HG03175 (cell line): ENCODE measurements at regions not wholly inside any gene's neighbourhood (a gene's known extent, or its start where the extent isn't known, plus 50 kb on each side); places are given as distances from the start of the nearest gene placed in this dataset.
"Not testable (repeated sequence)": the region's sequence is repeated elsewhere in the genome, so short reads cannot be mapped to it uniquely, and the experiment has no call there.

ENCODE experiments used
- ATAC-seq: cut with Tn5 transposase; IDR thresholded peaks from one replicate; pipeline ENCODE4 v1.9.1; 2021; ENCODE audit warnings: mild to moderate bottlenecking, moderate library complexity; ENCODE audit not compliant: unreplicated experiment

DNA sequence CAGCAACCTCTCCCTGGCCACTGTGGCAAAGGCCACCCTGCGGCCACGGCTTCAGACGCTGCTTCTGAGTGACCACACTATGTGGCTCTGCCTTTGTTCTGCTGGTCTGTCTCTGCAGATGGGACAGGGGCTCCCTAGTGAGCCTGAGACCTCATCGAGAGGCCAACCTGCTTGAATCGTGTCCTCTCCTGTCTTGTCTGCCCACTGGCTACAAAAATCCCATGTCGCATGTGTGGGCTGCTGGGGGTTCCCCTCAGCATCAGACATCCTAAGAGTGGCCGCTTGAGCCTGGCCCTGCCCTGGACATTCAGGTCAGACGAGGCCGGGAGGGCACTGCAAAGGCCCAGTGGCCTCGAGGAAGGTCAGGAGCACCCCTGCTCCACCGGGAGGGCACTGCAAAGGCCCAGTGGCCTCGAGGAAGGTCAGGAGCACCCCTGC, 222.9 kb downstream of the DLL1 start:
- ATAC-seq = no peak

DNA sequence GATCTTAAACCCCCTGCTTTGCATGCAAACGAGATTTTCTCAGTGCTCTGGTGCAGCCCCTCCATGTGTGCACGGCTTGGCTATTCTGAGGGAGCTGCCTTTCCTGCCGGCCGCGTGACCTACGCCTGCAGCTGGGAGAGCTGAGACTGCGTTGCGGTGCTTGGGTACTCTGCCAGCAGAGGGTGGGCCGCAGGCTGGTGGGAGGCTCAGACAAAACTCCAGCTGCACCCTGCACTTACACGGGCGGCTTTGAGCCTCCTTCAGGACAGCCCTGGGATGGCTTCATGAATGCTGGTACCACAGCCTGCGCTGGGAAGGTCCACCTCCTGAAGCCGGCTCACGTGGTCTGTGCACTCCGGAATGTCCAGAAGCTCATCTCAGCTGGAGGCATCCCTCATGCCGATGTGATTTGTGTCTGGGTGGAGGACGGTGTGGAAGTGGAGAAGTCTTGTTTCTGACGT, 223.7 kb downstream of the DLL1 start:
- ATAC-seq = no peak

DNA sequence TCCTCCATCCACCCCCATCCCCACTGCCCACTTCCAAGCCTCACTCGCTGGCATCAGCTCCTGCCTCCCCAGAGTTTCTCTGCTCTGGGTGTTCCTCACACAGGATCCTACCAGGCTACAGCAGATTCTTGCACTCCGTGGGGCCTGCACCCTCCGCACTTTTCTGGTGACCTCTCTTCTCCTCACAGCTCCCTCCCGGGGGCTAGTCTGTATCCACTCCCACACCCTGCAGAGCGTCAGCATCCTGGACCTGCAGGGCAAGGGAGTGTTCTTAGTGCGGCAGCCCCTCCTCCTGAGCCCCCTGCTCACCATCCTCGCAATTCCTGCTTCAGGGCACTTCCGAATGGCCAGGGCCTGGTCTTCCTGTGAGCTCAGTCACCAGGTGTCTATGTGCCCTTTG, 224.2 kb downstream of the DLL1 start:
- ATAC-seq = no peak

DNA sequence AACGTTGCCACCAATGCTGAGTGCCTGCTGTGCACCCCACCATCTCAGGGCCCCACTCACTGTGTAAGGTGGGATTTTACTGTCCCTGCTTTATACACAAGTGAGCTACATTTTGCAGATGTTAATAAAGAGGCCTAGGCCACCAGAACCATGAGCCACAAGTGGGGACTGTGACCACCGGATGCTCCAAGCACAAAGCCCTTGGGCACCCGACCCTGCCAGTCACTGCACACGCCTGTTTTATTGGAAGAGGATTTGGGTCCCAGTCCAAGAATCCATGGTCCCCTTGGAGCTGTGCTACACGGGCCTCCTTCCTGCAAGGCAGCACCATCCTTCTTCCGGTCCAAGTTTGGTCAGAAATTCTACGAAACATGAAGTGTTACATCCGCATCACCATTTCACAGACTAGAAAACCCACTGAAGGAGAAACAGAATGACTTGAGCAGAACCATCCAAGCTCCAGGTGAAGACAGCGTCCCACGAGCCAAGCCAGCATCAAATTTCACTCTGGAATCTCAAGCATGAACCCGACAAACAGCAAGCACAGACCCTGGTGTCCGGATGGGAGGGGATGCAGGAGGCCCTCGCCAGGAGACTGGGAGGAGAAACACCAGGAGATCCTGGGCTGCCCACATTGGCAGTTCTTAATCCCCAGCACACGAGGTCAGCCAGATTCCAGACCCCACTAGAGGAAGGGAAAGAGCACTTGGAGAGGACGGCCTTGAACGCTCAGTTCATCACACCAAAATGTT, 226.9 kb downstream of the DLL1 start:
- no peak for ATAC-seq

DNA sequence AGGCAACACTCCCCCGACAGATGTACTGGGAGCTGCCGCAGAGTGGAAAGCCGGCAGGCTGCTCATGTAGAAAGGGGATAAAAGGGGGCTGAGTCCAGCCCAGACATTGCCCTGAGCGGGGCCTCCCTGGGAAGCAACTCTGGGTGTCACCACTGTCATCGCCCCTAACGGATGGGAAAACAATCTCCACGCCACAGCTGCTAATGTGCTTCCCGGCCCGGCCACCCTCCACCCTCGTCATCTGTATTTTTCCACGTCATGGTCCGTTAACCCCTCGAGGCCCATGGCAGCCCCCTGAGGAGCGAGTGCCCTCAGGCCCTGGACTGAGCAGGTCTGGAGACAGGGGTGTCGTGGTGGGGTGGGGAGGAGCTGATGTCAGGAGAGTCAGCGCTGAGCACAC, 227.4 kb downstream of the DLL1 start:
- ATAC-seq = no peak

DNA sequence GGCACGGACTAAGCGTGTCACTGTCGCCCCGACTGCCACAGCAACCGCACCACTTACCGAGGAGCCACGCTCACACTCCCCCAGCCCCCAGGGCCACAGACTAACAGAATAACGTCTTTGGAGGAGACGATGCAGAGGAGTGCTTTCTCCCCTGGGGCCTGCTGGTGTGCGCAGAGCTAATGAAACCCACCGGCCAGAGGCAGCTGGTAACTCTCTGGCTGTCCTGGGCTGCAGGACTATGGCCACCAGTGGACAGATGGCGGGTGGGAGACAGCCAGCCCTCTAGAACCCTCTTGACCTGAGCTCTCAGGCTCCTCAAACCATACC, 228.0 kb downstream of the DLL1 start:
- ATAC-seq = no peak

- ATAC-seq = no peak
Observed at GRCh38 chr6:170062209-170062914, 228.5 kb downstream of the DLL1 start.

GRCh38 chr6:170058878-170059485, 231.9 kb downstream of the DLL1 start:
- ATAC-seq = no peak

- ATAC-seq = no peak
Observed at GRCh38 chr6:170057961-170058877, 232.7 kb downstream of the DLL1 start.

DNA sequence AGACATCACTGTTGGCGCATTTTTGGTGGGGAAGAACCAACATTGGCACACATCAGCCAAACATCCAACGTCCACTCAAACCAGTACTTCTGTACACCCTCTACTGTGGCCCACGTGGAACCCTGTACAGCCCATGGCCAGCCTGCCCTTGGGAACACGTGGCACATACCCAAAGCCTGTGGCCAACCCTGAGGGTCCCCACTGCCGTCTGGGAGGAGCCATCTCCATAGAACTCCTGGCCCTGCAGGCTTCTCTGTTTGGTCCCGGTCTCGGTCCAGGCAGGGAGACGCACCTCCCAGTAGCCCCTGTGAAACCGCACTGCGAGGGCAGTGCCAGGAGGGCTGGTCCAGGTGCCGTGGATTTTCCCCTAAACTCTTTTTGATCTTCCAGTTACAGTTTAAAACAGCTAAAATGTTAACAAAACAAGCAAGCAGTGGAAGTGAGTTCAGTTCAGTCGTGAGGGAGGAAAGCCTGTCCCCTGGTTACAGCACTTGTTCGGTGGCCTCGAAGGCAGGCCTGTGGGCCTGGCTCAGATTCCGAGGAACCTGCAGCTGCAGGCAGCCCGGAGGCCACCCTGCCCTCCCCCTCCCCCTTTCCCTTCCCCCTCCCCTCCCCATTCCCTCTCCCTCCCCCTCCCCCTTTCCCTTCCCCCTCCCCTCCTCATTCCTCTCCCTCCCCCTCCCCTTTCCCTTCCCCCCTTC, 233.7 kb downstream of the DLL1 start:
- ATAC-seq = no peak

- no peak for ATAC-seq
Observed at GRCh38 chr6:170056278-170056711, 234.6 kb downstream of the DLL1 start.

DNA sequence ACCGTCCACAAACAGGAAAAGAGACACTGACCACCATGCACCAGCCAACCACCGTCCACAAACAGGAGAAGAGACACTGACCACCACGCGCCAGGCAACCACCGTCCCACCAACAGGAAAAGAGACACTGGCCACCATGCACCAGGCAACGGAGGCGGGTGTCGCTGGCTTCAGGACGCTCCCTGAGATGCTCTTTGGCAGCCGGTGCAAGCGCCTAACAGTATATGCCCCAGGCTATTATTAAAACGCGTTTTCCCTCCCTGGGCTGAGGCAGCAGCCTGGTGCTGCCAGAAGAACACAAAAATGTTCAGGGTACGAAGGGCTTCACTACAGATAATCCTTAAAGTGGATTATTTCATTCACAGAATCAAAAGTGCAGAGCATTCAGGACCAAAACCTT, 235.1 kb downstream of the DLL1 start:
- ATAC-seq = not testable (repeated sequence)

GRCh38 chr6:170053966-170054661, 236.8 kb downstream of the DLL1 start:
- ATAC-seq = no peak

GRCh38 chr6:170052991-170053821, 237.7 kb downstream of the DLL1 start:
- no peak for ATAC-seq

DNA sequence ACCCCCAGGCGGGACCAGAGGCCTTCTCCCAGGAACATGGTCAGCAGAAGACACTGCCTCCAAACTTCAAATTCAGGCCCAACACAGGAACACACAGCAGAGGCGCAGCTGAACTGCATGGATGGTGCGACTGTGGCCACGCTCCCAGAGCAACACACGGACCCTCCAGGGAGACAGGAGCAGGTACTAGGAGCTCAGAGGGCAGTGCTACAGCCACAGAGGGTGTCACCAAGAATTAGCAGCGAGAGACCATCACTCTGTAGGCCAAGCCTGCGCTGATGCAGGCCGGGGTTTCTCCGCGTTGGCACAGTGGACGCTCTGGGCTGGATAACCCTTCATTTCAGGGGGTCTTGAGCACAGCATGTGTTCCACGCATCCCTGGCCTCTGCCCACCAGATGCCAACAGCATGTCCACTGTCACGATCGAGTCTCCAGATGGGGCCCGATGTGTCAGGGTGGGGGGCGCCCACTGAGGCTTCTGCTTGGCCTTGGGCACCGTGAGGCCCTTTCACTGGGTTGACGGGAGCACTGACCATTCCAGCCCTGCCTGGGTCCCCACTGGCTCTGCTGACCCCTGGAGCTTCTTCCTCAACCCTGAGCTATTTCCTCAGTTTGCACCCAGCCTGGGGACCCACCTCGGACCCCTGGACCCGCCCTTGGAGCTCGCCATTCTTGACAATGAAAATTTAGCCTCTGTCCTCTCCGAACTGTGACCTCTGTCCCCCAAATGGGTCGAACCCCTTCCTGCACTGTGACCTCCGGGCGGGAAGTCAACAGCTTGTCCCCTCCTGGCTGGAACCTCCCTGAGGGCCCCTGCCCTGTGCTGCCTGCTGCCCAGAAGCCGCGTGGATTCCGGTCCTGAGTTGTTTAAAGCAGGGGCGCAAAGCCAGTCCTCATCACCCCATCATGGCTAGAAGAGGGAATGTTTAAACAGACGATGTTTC, 239.4 kb downstream of the DLL1 start:
- ATAC-seq = no peak

- no peak for ATAC-seq
Observed at GRCh38 chr6:170050591-170051041, 240.3 kb downstream of the DLL1 start.

DNA sequence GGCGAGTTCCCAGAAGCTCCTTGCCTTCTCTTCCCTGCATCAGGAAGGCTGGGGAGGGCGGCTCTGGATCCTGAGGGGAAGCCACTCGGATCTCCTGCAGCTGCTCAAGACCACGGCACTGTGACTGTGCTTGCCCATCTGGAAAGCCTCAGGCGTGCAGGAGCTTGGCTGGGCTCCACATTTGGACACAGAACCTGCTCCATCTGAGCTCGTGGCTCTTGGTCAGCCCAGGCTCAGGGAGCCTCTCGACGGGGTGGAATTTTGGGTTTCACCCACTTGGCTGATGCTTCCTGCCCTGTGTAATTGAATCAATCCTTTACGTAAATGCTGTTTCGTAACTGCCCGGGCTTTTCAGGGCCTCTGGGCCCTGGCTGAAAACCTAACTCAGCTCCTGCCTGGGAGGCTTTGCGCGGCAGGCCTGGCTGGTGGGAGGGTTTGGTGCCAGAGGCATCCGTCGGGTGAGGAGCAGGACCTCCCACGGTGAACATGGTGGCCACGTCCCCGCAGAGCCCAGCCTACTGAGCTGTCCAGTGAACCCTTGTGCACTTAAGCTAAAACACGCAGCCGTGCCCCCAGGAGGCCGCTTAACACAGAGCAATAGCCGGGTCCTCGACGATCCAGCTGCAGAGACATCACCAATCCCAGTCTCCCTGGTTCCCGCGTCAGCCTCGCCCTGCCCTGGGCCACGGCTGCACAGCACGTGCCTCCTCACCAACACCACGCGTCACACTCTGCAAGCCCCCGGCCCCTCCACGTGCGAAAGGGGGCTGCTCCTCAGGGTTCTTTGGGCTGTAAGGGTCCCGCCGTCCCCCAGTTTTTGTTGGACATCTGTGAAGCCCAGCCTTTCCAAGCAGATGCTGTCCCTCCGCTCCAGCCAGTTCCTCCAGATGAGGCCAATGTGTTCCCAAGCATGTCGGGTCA, 241.0 kb downstream of the DLL1 start:
- ATAC-seq = no peak
